Body of pancreas (tissue), 4 donors: ENCODE measurements at regions not wholly inside any gene's neighbourhood (a gene's known extent, or its start where the extent isn't known, plus 50 kb on each side); places are given as distances from the start of the nearest gene placed in this dataset.

Experiments
- ATAC-seq: fragments of 150-250 bp; one replicate; pipeline ENCODE4 v1.9.1; 2016
- DNase-seq, 4 donors: peaks; one replicate each; pipeline ENCODE4 v3.0.0-alpha.2; 2019
- H3K27ac ChIP-seq, 4 donors: fragments of 200-600 bp; sonication (generic); 1 replicate in 3 of 4; 2 replicates in 1 of 4; pipeline versions ENCODE4 v1.5.1 to v1.6.1; 2016 to 2019; ENCODE audit warnings: mild to moderate bottlenecking in 1 of 4, mixed read lengths in 1 of 4, moderate library complexity in 1 of 4
- H3K27me3 ChIP-seq, 2 donors: fragments of 200-600 bp; sonication (generic); one replicate each; pipeline ENCODE4 v1.6.0; 2016; ENCODE audit warnings: mild to moderate bottlenecking in 1 of 2
- H3K36me3 ChIP-seq, 2 donors: fragments of 200-600 bp; sonication (generic); replicated peaks in 1 of 2; 2 replicates each; pipeline ENCODE4 v1.5.1; 2016; ENCODE audit warnings: low read depth in 2 of 2; ENCODE audit not compliant: insufficient read depth in 1 of 2
- H3K4me1 ChIP-seq: fragments of 200-600 bp; sonication (generic); one replicate; pipeline ENCODE4 v1.6.0; 2016
- H3K4me3 ChIP-seq, 2 donors: fragments of 200-600 bp; sonication (generic); 1 replicate in 1 of 2; 2 replicates in 1 of 2; pipeline ENCODE4 v1.5.1; 2016 to 2019
- H3K9me3 ChIP-seq, 3 donors: fragments of 200-600 bp; sonication (generic); 1 replicate in 2 of 3; 2 replicates in 1 of 3; pipeline ENCODE4 v1.5.1; 2016
- CTCF ChIP-seq, 7 experiments: fragments of 450-650 bp in 4 of 7; fragments of 200-600 bp in 3 of 7; sonication (generic) in 3 of 7; IDR thresholded peaks; one replicate each; pipeline ENCODE4 v1.5.1; 2016 to 2019; ENCODE audit warnings: antibody characterized with exemption in 7 of 7
- POLR2A ChIP-seq, 3 donors: fragments of 450-650 bp; IDR thresholded peaks; one replicate each; pipeline ENCODE4 v1.6.1; 2016; ENCODE audit warnings: antibody characterized with exemption in 3 of 3, mild to moderate bottlenecking in 2 of 3
- WGBS, 2 donors: methylation state at CpG; one replicate each; pipeline ENCODE4 v1.1.5; 2017; 5-methylcytosine and 5-hydroxymethylcytosine counted together
- intact Hi-C: fragments of 100-400 bp; cut with DNase I; formaldehyde crosslinking; loops from one replicate; pipeline ENCODE4 v1.15.1; 2023

GRCh38 chr1:91078859-91079258 is 57.0 kb upstream of the ZNF644 start:
- Histone ChIP-seq H3K4me1 (no peaks in the 10 kb centered on the region), H3K9me3 (no peaks in the 10 kb centered on the region), H3K27me3 (no peaks in the 10 kb centered on the region), H3K36me3 (no peaks in the 10 kb centered on the region), H3K4me3 (no peak overlapping the region), H3K27ac (no peak overlapping the region)
- ATAC-seq (no peak), DNase-seq (no peak)
- WGBS, 2 donors = 84 to 87% methylated on average over 13 of the region's 13 CpGs
- intact Hi-C loops = no loop called here
- TF ChIP-seq POLR2A (IDR thresholded peaks at IDR 0.05) = no peak
- TF ChIP-seq CTCF (IDR thresholded peaks at IDR 0.05) = no peak

GRCh38 chr1:91076834-91077233 is 55.0 kb upstream of the ZNF644 start:
- WGBS, 2 donors = 100% methylated on average over 1 of the region's 1 CpG

GRCh38 chr1:91075233-91076135 is 53.6 kb upstream of the ZNF644 start:
- H3K27ac ChIP-seq = no peak overlapping the region
- DNase-seq (no peak), ATAC-seq (no peak)
- H3K27me3 ChIP-seq = no peaks in the 10 kb centered on the region
- no peaks in the 10 kb centered on the region for H3K9me3 ChIP-seq
- no peaks in the 10 kb centered on the region for H3K4me1 ChIP-seq
- intact Hi-C loops = no loop called here
- no peak overlapping the region for H3K4me3 ChIP-seq
- 77 to 83% methylated on average over 11 of the region's 11 CpGs for WGBS, 2 donors
- no peak for TF ChIP-seq CTCF (IDR thresholded peaks at IDR 0.05)
- no peak for TF ChIP-seq POLR2A (IDR thresholded peaks at IDR 0.05)
- H3K36me3 ChIP-seq = no peaks in the 10 kb centered on the region

More at GRCh38 chr1:91076834-91077233, 55.0 kb upstream of the ZNF644 start:
- Histone ChIP-seq H3K4me1 (no peaks in the 10 kb centered on the region), H3K9me3 (no peaks in the 10 kb centered on the region), H3K4me3 (no peak overlapping the region), H3K27ac (no peak overlapping the region), H3K36me3 (no peaks in the 10 kb centered on the region), H3K27me3 (no peaks in the 10 kb centered on the region)
- TF ChIP-seq POLR2A (IDR thresholded peaks at IDR 0.05) (no peak), CTCF (IDR thresholded peaks at IDR 0.05) (no peak)
- intact Hi-C loops = no loop called here
- DNase-seq = no peak
- no peak for ATAC-seq

GRCh38 chr1:91073299-91073698 is 51.5 kb upstream of the ZNF644 start:
- ATAC-seq = no peak
- Histone ChIP-seq H3K9me3 (no peaks in the 10 kb centered on the region), H3K36me3 (no peaks in the 10 kb centered on the region), H3K27me3 (no peaks in the 10 kb centered on the region), H3K4me1 (no peaks in the 10 kb centered on the region), H3K27ac (no peak overlapping the region), H3K4me3 (no peak overlapping the region)
- intact Hi-C loops = no loop called here
- DNase-seq = no peak
- no peak for TF ChIP-seq POLR2A (IDR thresholded peaks at IDR 0.05)
- TF ChIP-seq CTCF (IDR thresholded peaks at IDR 0.05) = no peak
- WGBS, 2 donors = 18 to 37% methylated on average over 2 of the region's 2 CpGs

- Histone ChIP-seq H3K27me3 (no peaks in the 10 kb centered on the region), H3K4me1 (no peaks in the 10 kb centered on the region), H3K36me3 (no peaks in the 10 kb centered on the region), H3K27ac (no peak overlapping the region), H3K9me3 (no peaks in the 10 kb centered on the region), H3K4me3 (no peak overlapping the region)
- WGBS, 2 donors = 90 to 92% methylated on average over 5 of the region's 5 CpGs
- no peak for DNase-seq
- intact Hi-C loops = no loop called here
- TF ChIP-seq CTCF (IDR thresholded peaks at IDR 0.05) = no peak
- TF ChIP-seq POLR2A (IDR thresholded peaks at IDR 0.05) = no peak
- no peak for ATAC-seq
Measured at GRCh38 chr1:91071838-91072237, 50.0 kb upstream of the ZNF644 start.
